ENCODE measurements at regions not wholly inside any gene's neighbourhood (a gene's known extent, or its start where the extent isn't known, plus 50 kb on each side); places are given as distances from the start of the nearest gene placed in this dataset.

GRCh38 chr3:189572249-189572648 is 58.9 kb upstream of the TP63 start:
- no peak for TF ChIP-seq CTCF (IDR thresholded peaks at IDR 0.05; ENCODE audit: extremely low read depth, insufficient read depth, missing control alignments)
- in situ Hi-C loops (cut with MboI; ENCODE audit: low pct_unique_long_range_greater_than_20kb, low sequenced_read_pairs, unreplicated experiment): no loop called here
- no peak for DNase-seq (ENCODE audit: low spot score)

GRCh38 chr3:189573004-189573403 is 58.2 kb upstream of the TP63 start:
- in situ Hi-C loops (cut with MboI; ENCODE audit: low pct_unique_long_range_greater_than_20kb, low sequenced_read_pairs, unreplicated experiment): no loop called here

GRCh38 chr3:189576486-189576885 is 54.7 kb upstream of the TP63 start:
- no peak for TF ChIP-seq CTCF (IDR thresholded peaks at IDR 0.05; ENCODE audit: extremely low read depth, insufficient read depth, missing control alignments)
- in situ Hi-C loops (cut with MboI; ENCODE audit: low pct_unique_long_range_greater_than_20kb, low sequenced_read_pairs, unreplicated experiment): no loop called here
- no peak for DNase-seq (ENCODE audit: low spot score)

More at GRCh38 chr3:189573004-189573403, 58.2 kb upstream of the TP63 start:
- TF ChIP-seq CTCF (IDR thresholded peaks at IDR 0.05; ENCODE audit: extremely low read depth, insufficient read depth, missing control alignments): no peak
- DNase-seq (ENCODE audit: low spot score): no peak

DNA sequence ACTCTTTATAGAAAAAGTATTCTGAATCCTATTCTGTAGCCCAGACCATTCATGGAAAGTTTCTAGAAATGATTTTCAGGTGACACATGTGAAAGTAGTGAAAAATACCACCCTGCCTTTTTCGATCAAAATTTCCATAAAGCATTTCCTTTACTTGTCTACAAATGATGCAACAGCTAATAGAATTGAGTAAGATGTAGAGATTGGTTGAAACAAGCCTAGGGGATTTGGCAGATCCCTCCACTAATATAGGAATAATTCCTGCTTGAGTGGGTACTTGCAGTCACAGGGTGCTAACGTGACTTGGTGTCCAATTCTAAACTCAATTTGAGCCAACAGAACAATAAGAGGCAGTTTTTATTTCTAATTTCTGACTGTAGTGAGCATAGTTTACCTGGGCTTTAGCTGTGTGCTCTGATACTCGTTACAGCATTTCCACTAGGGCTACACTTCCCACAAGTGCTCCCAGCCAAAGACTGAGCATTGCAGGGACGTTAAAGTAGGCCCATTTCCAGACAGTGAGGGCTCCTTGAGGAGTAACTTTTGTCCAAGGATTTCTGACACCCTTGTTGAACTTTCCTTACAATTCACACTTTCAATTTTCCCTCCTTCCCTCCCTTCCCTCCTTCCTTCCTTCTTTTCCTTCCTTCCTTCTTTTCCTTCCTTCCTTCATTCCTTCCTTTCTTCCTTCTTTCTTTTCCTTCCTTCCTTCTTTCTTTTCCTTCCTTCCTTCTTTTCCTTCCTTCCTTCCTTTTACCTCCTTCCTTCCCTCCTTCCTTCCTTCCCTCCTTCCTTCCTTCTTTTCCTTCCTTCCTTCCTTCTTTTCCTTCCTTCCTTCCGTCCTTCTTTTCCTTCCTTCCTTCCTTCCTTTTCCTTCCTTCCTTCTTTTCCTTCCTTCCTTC is 53.9 kb upstream of the TP63 start:
- no peak for TF ChIP-seq CTCF (IDR thresholded peaks at IDR 0.05; ENCODE audit: extremely low read depth, insufficient read depth, missing control alignments)
- DNase-seq (ENCODE audit: low spot score): no peak
- in situ Hi-C loops (cut with MboI; ENCODE audit: low pct_unique_long_range_greater_than_20kb, low sequenced_read_pairs, unreplicated experiment): no loop called here

- DNase-seq (ENCODE audit: low spot score): no peak
- in situ Hi-C loops (cut with MboI; ENCODE audit: low pct_unique_long_range_greater_than_20kb, low sequenced_read_pairs, unreplicated experiment): no loop called here
- no peak for TF ChIP-seq CTCF (IDR thresholded peaks at IDR 0.05; ENCODE audit: extremely low read depth, insufficient read depth, missing control alignments)
These were observed 51.0 kb upstream of the TP63 start for GRCh38 chr3:189580190-189580589.
